Kidney (tissue), 13 donors: ENCODE measurements at regions not wholly inside any gene's neighbourhood (a gene's known extent, or its start where the extent isn't known, plus 50 kb on each side); places are given as distances from the start of the nearest gene placed in this dataset.

Experiments
- DNase-seq, 5 donors: peaks; one replicate each; pipeline ENCODE4 v3.0.0-alpha.2; 2013 to 2020
- FAIRE-seq: peaks from 2 replicates; lab custom pipeline; 2012; peaks lifted over from hg19 to GRCh38; lab: Jason Lieb, UNC
- H3K27ac ChIP-seq, 2 donors: one replicate each; pipeline ENCODE4 v1.7.0; 2013; ENCODE audit warnings: low read depth in 2 of 2, low read length in 2 of 2, inconsistent platforms in 1 of 2
- H3K27me3 ChIP-seq: one replicate; pipeline ENCODE4 v1.7.1; 2013; ENCODE audit warnings: low read length, inconsistent platforms; ENCODE audit not compliant: control insufficient read depth, insufficient read depth
- H3K36me3 ChIP-seq, 3 donors: one replicate each; pipeline versions ENCODE4 v1.7.0 to v1.7.1; 2013; ENCODE audit warnings: low read length in 3 of 3, control low read depth in 1 of 3, inconsistent platforms in 1 of 3; ENCODE audit not compliant: insufficient read depth in 3 of 3, control insufficient read depth in 2 of 3
- H3K4me1 ChIP-seq, 3 donors: one replicate each; pipeline versions ENCODE4 v1.7.0 to v1.7.1; 2013; ENCODE audit warnings: low read length in 3 of 3, inconsistent platforms in 1 of 3, low read depth in 1 of 3; ENCODE audit not compliant: control insufficient read depth in 2 of 3, insufficient read depth in 2 of 3
- H3K4me3 ChIP-seq, 3 donors: one replicate each; pipeline versions ENCODE4 v1.7.0 to v1.8.1; 2013; ENCODE audit warnings: low read length in 3 of 3, control low read depth in 1 of 3, inconsistent platforms in 1 of 3
- H3K9ac ChIP-seq, 3 donors: one replicate each; pipeline versions ENCODE4 v1.7.0 to v1.7.1; 2013; ENCODE audit warnings: low read length in 3 of 3, control low read depth in 1 of 3, inconsistent platforms in 1 of 3
- H3K9me3 ChIP-seq, 3 donors: one replicate each; pipeline versions ENCODE4 v1.7.0 to v1.7.1; 2013; ENCODE audit warnings: low read length in 3 of 3, control low read depth in 1 of 3, inconsistent platforms in 1 of 3; ENCODE audit not compliant: control insufficient read depth in 2 of 3, insufficient read depth in 1 of 3
- CTCF ChIP-seq: IDR thresholded peaks from 3 replicates; pipeline ENCODE4 v1.5.1; 2012; ENCODE audit warnings: mild to moderate bottlenecking, moderate library complexity, borderline replicate concordance; ENCODE audit not compliant: insufficient read depth; ENCODE audit errors: extremely low read depth
- intact Hi-C: fragments of 100-400 bp; cut with DNase I; formaldehyde crosslinking; loops from one replicate; pipeline ENCODE4 v1.11.1; 2022
- donor health status: control.
- donor health status: control.
- donor health status: control.
- donor health status: control.
- donor health status: control.
- donor health status: DM: yes; HTN: yes; CAD: no.
- donor health status: Normal renal cell carcinoma (clear cell type).

DNA sequence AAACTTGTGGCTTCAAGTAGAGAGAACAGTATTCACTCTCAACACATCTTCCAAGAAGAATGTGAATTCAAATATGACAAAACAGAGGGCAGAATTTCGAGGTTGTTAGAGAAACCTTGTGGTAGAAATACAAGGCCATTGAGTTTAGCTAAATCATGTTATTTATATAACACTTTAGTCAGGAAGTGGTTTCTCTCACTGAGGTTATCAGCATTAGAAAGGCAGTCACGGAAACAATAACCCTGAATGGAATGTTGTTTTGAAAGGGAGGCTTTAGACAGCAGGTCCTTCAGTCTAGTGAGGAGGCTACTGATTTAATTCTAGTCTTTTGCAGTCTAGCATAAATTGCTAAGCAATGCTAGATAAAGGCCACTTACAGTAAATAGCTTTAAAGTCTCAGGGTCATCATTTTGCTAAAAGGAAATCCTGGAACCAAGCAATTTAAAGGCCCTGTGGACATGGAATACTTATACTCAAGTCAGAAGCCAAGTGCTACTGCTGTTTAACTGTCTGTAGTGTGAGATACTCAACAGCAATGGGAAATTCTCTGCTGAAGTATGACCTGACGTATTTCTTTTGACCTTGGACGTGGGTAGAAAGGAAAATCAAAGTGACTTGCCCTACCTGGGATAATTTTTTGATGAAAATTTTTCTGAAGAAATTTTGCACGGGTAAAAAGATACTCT, 89.0 kb upstream of the CHODL start:
- DNase-seq (peak in 2 of 5 donors; percentile 12 to 23), FAIRE-seq (no peak)
- intact Hi-C loops = no loop called here
- Histone ChIP-seq H3K4me3 (no peak overlapping the region), H3K36me3 (no peaks in the 10 kb centered on the region), H3K27ac (no peak overlapping the region), H3K4me1 (no peaks in the 10 kb centered on the region), H3K9me3 (no peaks in the 10 kb centered on the region), H3K9ac (no peak overlapping the region), H3K27me3 (no peaks in the 10 kb centered on the region)
- TF ChIP-seq CTCF = no peak

GRCh38 chr21:18153063-18153462, 91.6 kb upstream of the CHODL start:
- DNase-seq (no peak), FAIRE-seq (no peak)
- H3K36me3 ChIP-seq = no peaks in the 10 kb centered on the region
- no peaks in the 10 kb centered on the region for H3K9me3 ChIP-seq
- H3K9ac ChIP-seq = no peak overlapping the region
- no peak for TF ChIP-seq CTCF
- intact Hi-C loops = no loop called here
- H3K4me3 ChIP-seq = no peak overlapping the region
- no peaks in the 10 kb centered on the region for H3K27me3 ChIP-seq
- no peaks in the 10 kb centered on the region for H3K4me1 ChIP-seq
- no peak overlapping the region for H3K27ac ChIP-seq

- DNase-seq (no peak), FAIRE-seq (no peak)
- Histone ChIP-seq H3K27me3 (no peaks in the 10 kb centered on the region), H3K9ac (no peak overlapping the region), H3K36me3 (no peaks in the 10 kb centered on the region), H3K9me3 (no peaks in the 10 kb centered on the region), H3K4me3 (no peak overlapping the region), H3K27ac (no peak overlapping the region), H3K4me1 (no peaks in the 10 kb centered on the region)
- no peak for TF ChIP-seq CTCF
- intact Hi-C loops = no loop called here
Observed at GRCh38 chr21:18152371-18152770, 92.3 kb upstream of the CHODL start.

GRCh38 chr21:18151046-18151445, 93.6 kb upstream of the CHODL start:
- intact Hi-C loops = no loop called here
- TF ChIP-seq CTCF = no peak
- no peak for FAIRE-seq

More at GRCh38 chr21:18151046-18151445, 93.6 kb upstream of the CHODL start:
- Histone ChIP-seq H3K4me3 (no peak overlapping the region), H3K27ac (no peak overlapping the region), H3K36me3 (no peaks in the 10 kb centered on the region), H3K4me1 (no peaks in the 10 kb centered on the region), H3K27me3 (no peaks in the 10 kb centered on the region), H3K9ac (no peak overlapping the region), H3K9me3 (no peaks in the 10 kb centered on the region)
- no peak for DNase-seq
